Left colon (tissue), 2 donors: ENCODE measurements at regions not wholly inside any gene's neighbourhood (a gene's known extent, or its start where the extent isn't known, plus 50 kb on each side); places are given as distances from the start of the nearest gene placed in this dataset.
"Not testable (repeated sequence)": the region's sequence is repeated elsewhere in the genome, so short reads cannot be mapped to it uniquely, and the experiment has no call there.

Experiments used
- ATAC-seq: fragments of 200-7000 bp; cut with Tn5 transposase; one replicate; pipeline ENCODE4 v1.9.1; 2020; ENCODE audit warnings: mild to moderate bottlenecking, moderate library complexity
- DNase-seq, 2 donors: peaks; one replicate each; pipeline ENCODE4 v3.0.0-alpha.2; 2020
- intact Hi-C, 2 donors: fragments of 100-400 bp; cut with DNase I in 1 of 2; cut with micrococcal nuclease in 1 of 2; formaldehyde crosslinking; loops; one replicate each; pipeline versions ENCODE4 v1.11.2 to v1.14.0; 2022; cut with DNase I, micrococcal nuclease
- donor health status: DM: no; HTN: no; CAD: no.
- donor health status: DM: yes; HTN: yes; CAD: no.

GRCh38 chr18:44548291-44549221 is 132.1 kb upstream of the SETBP1 start:
- no peak for DNase-seq
- ATAC-seq, result no peak
- intact Hi-C loops, result no loop called here

- ATAC-seq, result no peak
- no peak for DNase-seq
- intact Hi-C loops, result no loop called here
These were observed 128.0 kb upstream of the SETBP1 start for GRCh38 chr18:44552706-44553105.

GRCh38 chr18:44556296-44556695 is 124.4 kb upstream of the SETBP1 start:
- DNase-seq (no peak), ATAC-seq (no peak)
- intact Hi-C loops, result no loop called here

GRCh38 chr18:44557616-44558151 is 123.0 kb upstream of the SETBP1 start:
- intact Hi-C loops, result no loop called here
- no peak for DNase-seq

GRCh38 chr18:44558767-44559166 is 121.9 kb upstream of the SETBP1 start:
- no peak for DNase-seq
- ATAC-seq, result no peak
- intact Hi-C loops, result no loop called here

More at GRCh38 chr18:44557616-44558151, 123.0 kb upstream of the SETBP1 start:
- ATAC-seq, result no peak

GRCh38 chr18:44562986-44563385 is 117.7 kb upstream of the SETBP1 start:
- intact Hi-C loops, result no loop called here
- DNase-seq (no peak), ATAC-seq (no peak)

GRCh38 chr18:44564922-44565321 is 115.8 kb upstream of the SETBP1 start:
- no peak for ATAC-seq
- no peak for DNase-seq
- intact Hi-C loops, result no loop called here

GRCh38 chr18:44568342-44568741 is 112.3 kb upstream of the SETBP1 start:
- DNase-seq (no peak), ATAC-seq (no peak)
- intact Hi-C loops, result no loop called here

- ATAC-seq (no peak), DNase-seq (no peak)
- intact Hi-C loops, result no loop called here
These were observed 111.7 kb upstream of the SETBP1 start for GRCh38 chr18:44568986-44569385.

- intact Hi-C loops, result no loop called here
- no peak for ATAC-seq
- no peak for DNase-seq
These were observed 111.2 kb upstream of the SETBP1 start for GRCh38 chr18:44569391-44570055.

GRCh38 chr18:44579028-44579702 is 101.5 kb upstream of the SETBP1 start:
- intact Hi-C loops, result no loop called here
- ATAC-seq (no peak), DNase-seq (no peak)

GRCh38 chr18:44579745-44580144 is 100.9 kb upstream of the SETBP1 start:
- intact Hi-C loops, result no loop called here
- DNase-seq, result no peak
- ATAC-seq, result no peak

- intact Hi-C loops, result no loop called here
- ATAC-seq (no peak), DNase-seq (no peak)
These were observed 100.5 kb upstream of the SETBP1 start for GRCh38 chr18:44580159-44580558.

- DNase-seq, intact Hi-C loops, ATAC-seq: not testable (repeated sequence)
These were observed 99.9 kb upstream of the SETBP1 start for GRCh38 chr18:44580782-44581181.

GRCh38 chr18:44582456-44582855 is 98.2 kb upstream of the SETBP1 start:
- no peak for ATAC-seq
- intact Hi-C loops, result no loop called here
- no peak for DNase-seq

GRCh38 chr18:44584900-44585299 is 95.8 kb upstream of the SETBP1 start:
- DNase-seq (no peak), ATAC-seq (no peak)
- intact Hi-C loops, result no loop called here

- intact Hi-C loops, result no loop called here
- ATAC-seq (no peak), DNase-seq (peak in 1 of 2 donors; percentile 34)
These were observed 93.7 kb upstream of the SETBP1 start for GRCh38 chr18:44586782-44587524.

GRCh38 chr18:44588508-44588907 is 92.2 kb upstream of the SETBP1 start:
- ATAC-seq, result no peak
- no peak for DNase-seq

More at GRCh38 chr18:44588508-44588907, 92.2 kb upstream of the SETBP1 start:
- intact Hi-C loops, result no loop called here
